ENCODE measurements at regions not wholly inside any gene's neighbourhood (a gene's known extent, or its start where the extent isn't known, plus 50 kb on each side); places are given as distances from the start of the nearest gene placed in this dataset.
"Not testable (repeated sequence)": the region's sequence is repeated elsewhere in the genome, so short reads cannot be mapped to it uniquely, and the experiment has no call there.

- Histone ChIP-seq H3K27ac (ENCODE audit: low read depth, low read length) (no peak overlapping the region), H3K9ac (ENCODE audit: low read depth, low read length) (no peak overlapping the region), H3K4me1 (ENCODE audit: insufficient read depth, low read length) (no peaks in the 10 kb centered on the region), H3K9me3 (ENCODE audit: insufficient read depth, low read depth, low read length) (peaks cover 7% of the 10 kb centered on the region; the same call in 1 of the 2 replicates), H3K36me3 (ENCODE audit: insufficient read depth, low read length) (no peaks in the 10 kb centered on the region), H3K4me3 (ENCODE audit: low read length) (no peak overlapping the region), H3K27me3 (ENCODE audit: insufficient read depth, low read length) (no peaks in the 10 kb centered on the region)
- WGBS: 84% methylated on average over 3 of the region's 3 CpGs
These were observed 260.0 kb downstream of the MMUT start for GRCh38 chr6:49202924-49203536.

- no CpG with 5 or more reads among the region's 1 CpG for WGBS
- Histone ChIP-seq H3K27ac (ENCODE audit: low read depth, low read length) (no peak overlapping the region), H3K9ac (ENCODE audit: low read depth, low read length) (no peak overlapping the region), H3K36me3 (ENCODE audit: insufficient read depth, low read length) (no peaks in the 10 kb centered on the region), H3K9me3 (ENCODE audit: insufficient read depth, low read depth, low read length) (no peaks in the 10 kb centered on the region), H3K4me1 (ENCODE audit: insufficient read depth, low read length) (no peaks in the 10 kb centered on the region), H3K27me3 (ENCODE audit: insufficient read depth, low read length) (no peaks in the 10 kb centered on the region), H3K4me3 (ENCODE audit: low read length) (no peak overlapping the region)
These were observed 265.0 kb downstream of the MMUT start for GRCh38 chr6:49198015-49198414.

- H3K36me3 ChIP-seq (ENCODE audit: insufficient read depth, low read length); H3K27ac ChIP-seq (ENCODE audit: low read depth, low read length); H3K4me3 ChIP-seq (ENCODE audit: low read length); H3K9ac ChIP-seq (ENCODE audit: low read depth, low read length); H3K27me3 ChIP-seq (ENCODE audit: insufficient read depth, low read length); H3K9me3 ChIP-seq (ENCODE audit: insufficient read depth, low read depth, low read length); H3K4me1 ChIP-seq (ENCODE audit: insufficient read depth, low read length): not testable (repeated sequence)
- WGBS: 97% methylated on average over 2 of the region's 2 CpGs
These were observed 300.7 kb downstream of the MMUT start for GRCh38 chr6:49162379-49162778.

GRCh38 chr6:49155316-49155715 is 307.7 kb downstream of the MMUT start:
- peaks cover 17% of the 10 kb centered on the region for H3K4me1 ChIP-seq (ENCODE audit: insufficient read depth, low read length)
- H3K4me3 ChIP-seq (ENCODE audit: low read length): no peak overlapping the region
- WGBS: 89% methylated on average over 1 of the region's 2 CpGs
- no peaks in the 10 kb centered on the region for H3K27me3 ChIP-seq (ENCODE audit: insufficient read depth, low read length)
- H3K36me3 ChIP-seq (ENCODE audit: insufficient read depth, low read length): no peaks in the 10 kb centered on the region
- H3K9me3 ChIP-seq (ENCODE audit: insufficient read depth, low read depth, low read length): no peaks in the 10 kb centered on the region
- no peak overlapping the region for H3K9ac ChIP-seq (ENCODE audit: low read depth, low read length)
- H3K27ac ChIP-seq (ENCODE audit: low read depth, low read length): no peak overlapping the region

GRCh38 chr6:49151957-49152356 is 311.1 kb downstream of the MMUT start:
- no peak overlapping the region for H3K4me3 ChIP-seq (ENCODE audit: low read length)
- no peaks in the 10 kb centered on the region for H3K36me3 ChIP-seq (ENCODE audit: insufficient read depth, low read length)
- 93% methylated on average over 4 of the region's 4 CpGs for WGBS
- peaks cover 15% of the 10 kb centered on the region for H3K4me1 ChIP-seq (ENCODE audit: insufficient read depth, low read length)
- H3K27ac ChIP-seq (ENCODE audit: low read depth, low read length): no peak overlapping the region
- H3K27me3 ChIP-seq (ENCODE audit: insufficient read depth, low read length): no peaks in the 10 kb centered on the region
- no peaks in the 10 kb centered on the region for H3K9me3 ChIP-seq (ENCODE audit: insufficient read depth, low read depth, low read length)
- H3K9ac ChIP-seq (ENCODE audit: low read depth, low read length): no peak overlapping the region

- Histone ChIP-seq H3K4me1 (ENCODE audit: insufficient read depth, low read length) (peaks cover 15% of the 10 kb centered on the region), H3K36me3 (ENCODE audit: insufficient read depth, low read length) (no peaks in the 10 kb centered on the region), H3K9me3 (ENCODE audit: insufficient read depth, low read depth, low read length) (no peaks in the 10 kb centered on the region), H3K4me3 (ENCODE audit: low read length) (no peak overlapping the region), H3K27me3 (ENCODE audit: insufficient read depth, low read length) (no peaks in the 10 kb centered on the region), H3K27ac (ENCODE audit: low read depth, low read length) (no peak overlapping the region), H3K9ac (ENCODE audit: low read depth, low read length) (no peak overlapping the region)
- 98% methylated on average over 3 of the region's 3 CpGs for WGBS
These were observed 311.6 kb downstream of the MMUT start for GRCh38 chr6:49151461-49151860.

- Histone ChIP-seq H3K27me3 (ENCODE audit: insufficient read depth, low read length) (no peaks in the 10 kb centered on the region), H3K4me1 (ENCODE audit: insufficient read depth, low read length) (peaks cover 15% of the 10 kb centered on the region), H3K27ac (ENCODE audit: low read depth, low read length) (no peak overlapping the region), H3K36me3 (ENCODE audit: insufficient read depth, low read length) (no peaks in the 10 kb centered on the region), H3K9ac (ENCODE audit: low read depth, low read length) (no peak overlapping the region), H3K9me3 (ENCODE audit: insufficient read depth, low read depth, low read length) (no peaks in the 10 kb centered on the region), H3K4me3 (ENCODE audit: low read length) (no peak overlapping the region)
- WGBS: 94% methylated on average over 13 of the region's 13 CpGs
These were observed 312.0 kb downstream of the MMUT start for GRCh38 chr6:49151033-49151432.

GRCh38 chr6:49145280-49145679 is 317.8 kb downstream of the MMUT start:
- Histone ChIP-seq H3K36me3 (ENCODE audit: insufficient read depth, low read length) (no peaks in the 10 kb centered on the region), H3K9me3 (ENCODE audit: insufficient read depth, low read depth, low read length) (no peaks in the 10 kb centered on the region; the same call in 1 of the 2 replicates), H3K4me1 (ENCODE audit: insufficient read depth, low read length) (peaks cover 25% of the 10 kb centered on the region), H3K4me3 (ENCODE audit: low read length) (no peak overlapping the region), H3K27me3 (ENCODE audit: insufficient read depth, low read length) (no peaks in the 10 kb centered on the region), H3K27ac (ENCODE audit: low read depth, low read length) (no peak overlapping the region), H3K9ac (ENCODE audit: low read depth, low read length) (no peak overlapping the region)

GRCh38 chr6:49142421-49143151 is 320.5 kb downstream of the MMUT start:
- Histone ChIP-seq H3K27me3 (ENCODE audit: insufficient read depth, low read length) (no peaks in the 10 kb centered on the region), H3K36me3 (ENCODE audit: insufficient read depth, low read length) (no peaks in the 10 kb centered on the region), H3K4me1 (ENCODE audit: insufficient read depth, low read length) (peaks cover 25% of the 10 kb centered on the region), H3K4me3 (ENCODE audit: low read length) (peak overlapping the region; percentile 22; the same call in 1 of the 2 replicates), H3K27ac (ENCODE audit: low read depth, low read length) (peak overlapping the region; percentile 64), H3K9ac (ENCODE audit: low read depth, low read length) (no peak overlapping the region; the same call in 1 of the 2 replicates), H3K9me3 (ENCODE audit: insufficient read depth, low read depth, low read length) (no peaks in the 10 kb centered on the region; the same call in 1 of the 2 replicates)
- 20% methylated on average over 6 of the region's 7 CpGs for WGBS

GRCh38 chr6:49121970-49122369 is 341.1 kb downstream of the MMUT start:
- no peak overlapping the region for H3K9ac ChIP-seq (ENCODE audit: low read depth, low read length)
- no peak overlapping the region for H3K27ac ChIP-seq (ENCODE audit: low read depth, low read length)
- H3K4me1 ChIP-seq (ENCODE audit: insufficient read depth, low read length): peaks cover 3% of the 10 kb centered on the region; the same call in 1 of the 2 replicates
- 100% methylated on average over 3 of the region's 3 CpGs for WGBS
- no peaks in the 10 kb centered on the region for H3K27me3 ChIP-seq (ENCODE audit: insufficient read depth, low read length)
- H3K36me3 ChIP-seq (ENCODE audit: insufficient read depth, low read length): no peaks in the 10 kb centered on the region
- H3K4me3 ChIP-seq (ENCODE audit: low read length): no peak overlapping the region
- H3K9me3 ChIP-seq (ENCODE audit: insufficient read depth, low read depth, low read length): no peaks in the 10 kb centered on the region

GRCh38 chr6:49118478-49118877 is 344.6 kb downstream of the MMUT start:
- no peaks in the 10 kb centered on the region for H3K27me3 ChIP-seq (ENCODE audit: insufficient read depth, low read length)
- no peak overlapping the region for H3K27ac ChIP-seq (ENCODE audit: low read depth, low read length)
- H3K4me3 ChIP-seq (ENCODE audit: low read length): no peak overlapping the region
- peaks cover 3% of the 10 kb centered on the region; the same call in 1 of the 2 replicates for H3K4me1 ChIP-seq (ENCODE audit: insufficient read depth, low read length)
- no peak overlapping the region for H3K9ac ChIP-seq (ENCODE audit: low read depth, low read length)
- H3K9me3 ChIP-seq (ENCODE audit: insufficient read depth, low read depth, low read length): no peaks in the 10 kb centered on the region
- H3K36me3 ChIP-seq (ENCODE audit: insufficient read depth, low read length): no peaks in the 10 kb centered on the region

All from HUES64 (cell line).